Nephron progenitor cell (in vitro differentiated cells): ENCODE measurements at regions not wholly inside any gene's neighbourhood (a gene's known extent, or its start where the extent isn't known, plus 50 kb on each side); places are given as distances from the start of the nearest gene placed in this dataset.

ENCODE experiments used
- DNase-seq: peaks from one replicate; pipeline ENCODE4 v3.0.0; 2021
- H3K27ac Mint-ChIP-seq: 2 replicates; pipeline ENCODE4 v1.8.0; 2021; ENCODE audit warnings: mild to moderate bottlenecking, moderate library complexity, mixed read lengths
- H3K27me3 Mint-ChIP-seq: 2 replicates; pipeline ENCODE4 v1.8.0; 2021; ENCODE audit warnings: mild to moderate bottlenecking, low read depth, mixed read lengths; ENCODE audit not compliant: poor library complexity
- H3K36me3 Mint-ChIP-seq: 2 replicates; pipeline ENCODE4 v1.8.0; 2021; ENCODE audit warnings: low read depth, mixed read lengths
- H3K4me1 Mint-ChIP-seq: 2 replicates; pipeline ENCODE4 v1.8.0; 2021; ENCODE audit warnings: mixed read lengths
- H3K4me3 Mint-ChIP-seq: 2 replicates; pipeline ENCODE4 v1.8.0; 2021; ENCODE audit warnings: mild to moderate bottlenecking, moderate library complexity, mixed read lengths
- H3K9me3 Mint-ChIP-seq: 2 replicates; pipeline ENCODE4 v1.8.0; 2021; ENCODE audit warnings: mild to moderate bottlenecking, moderate library complexity, mixed read lengths
- TF ChIP-seq, protein P1 (sequence below): fragments of 200-600 bp; sonication (generic); IDR thresholded peaks from 2 replicates; pipeline ENCODE4 v1.5.0; 2021; ENCODE audit warnings: antibody characterized with exemption

DNA sequence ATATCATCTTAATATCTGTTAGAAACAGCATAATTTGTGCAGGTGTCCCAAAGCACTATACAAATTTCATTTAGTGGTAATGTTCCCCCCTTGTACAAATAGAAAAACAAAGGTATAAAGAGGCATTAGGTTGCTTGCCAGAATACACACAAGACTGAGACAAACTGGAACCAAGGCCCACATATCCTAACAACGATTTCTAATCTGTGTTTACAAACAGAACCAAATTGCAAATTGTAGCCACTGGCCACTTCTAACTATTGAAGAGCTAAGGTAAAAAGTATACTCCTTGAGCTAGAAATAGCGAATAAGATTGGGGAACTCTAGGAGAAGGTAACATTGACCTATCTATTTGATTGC lies 526.1 kb downstream of the KLF12 start:
- peaks cover 22% of the 10 kb centered on the region for H3K4me1 Mint-ChIP-seq
- TF ChIP-seq, protein P1, sequence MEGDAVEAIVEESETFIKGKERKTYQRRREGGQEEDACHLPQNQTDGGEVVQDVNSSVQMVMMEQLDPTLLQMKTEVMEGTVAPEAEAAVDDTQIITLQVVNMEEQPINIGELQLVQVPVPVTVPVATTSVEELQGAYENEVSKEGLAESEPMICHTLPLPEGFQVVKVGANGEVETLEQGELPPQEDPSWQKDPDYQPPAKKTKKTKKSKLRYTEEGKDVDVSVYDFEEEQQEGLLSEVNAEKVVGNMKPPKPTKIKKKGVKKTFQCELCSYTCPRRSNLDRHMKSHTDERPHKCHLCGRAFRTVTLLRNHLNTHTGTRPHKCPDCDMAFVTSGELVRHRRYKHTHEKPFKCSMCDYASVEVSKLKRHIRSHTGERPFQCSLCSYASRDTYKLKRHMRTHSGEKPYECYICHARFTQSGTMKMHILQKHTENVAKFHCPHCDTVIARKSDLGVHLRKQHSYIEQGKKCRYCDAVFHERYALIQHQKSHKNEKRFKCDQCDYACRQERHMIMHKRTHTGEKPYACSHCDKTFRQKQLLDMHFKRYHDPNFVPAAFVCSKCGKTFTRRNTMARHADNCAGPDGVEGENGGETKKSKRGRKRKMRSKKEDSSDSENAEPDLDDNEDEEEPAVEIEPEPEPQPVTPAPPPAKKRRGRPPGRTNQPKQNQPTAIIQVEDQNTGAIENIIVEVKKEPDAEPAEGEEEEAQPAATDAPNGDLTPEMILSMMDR = no peak
- H3K27ac Mint-ChIP-seq = peak overlapping the region; percentile 68
- no peaks in the 10 kb centered on the region for H3K36me3 Mint-ChIP-seq
- no peaks in the 10 kb centered on the region for H3K27me3 Mint-ChIP-seq
- DNase-seq = no peak
- peaks cover 5% of the 10 kb centered on the region for H3K9me3 Mint-ChIP-seq
- no peak overlapping the region for H3K4me3 Mint-ChIP-seq

- no peak overlapping the region for H3K27ac Mint-ChIP-seq
- no peaks in the 10 kb centered on the region for H3K36me3 Mint-ChIP-seq
- TF ChIP-seq, protein P1 = no peak
- no peak overlapping the region for H3K4me3 Mint-ChIP-seq
- peaks cover 4% of the 10 kb centered on the region for H3K9me3 Mint-ChIP-seq
- peaks cover 22% of the 10 kb centered on the region for H3K4me1 Mint-ChIP-seq
- no peak for DNase-seq
- H3K27me3 Mint-ChIP-seq = no peaks in the 10 kb centered on the region
Measured at GRCh38 chr13:73607489-73608156, 526.6 kb downstream of the KLF12 start.

DNA sequence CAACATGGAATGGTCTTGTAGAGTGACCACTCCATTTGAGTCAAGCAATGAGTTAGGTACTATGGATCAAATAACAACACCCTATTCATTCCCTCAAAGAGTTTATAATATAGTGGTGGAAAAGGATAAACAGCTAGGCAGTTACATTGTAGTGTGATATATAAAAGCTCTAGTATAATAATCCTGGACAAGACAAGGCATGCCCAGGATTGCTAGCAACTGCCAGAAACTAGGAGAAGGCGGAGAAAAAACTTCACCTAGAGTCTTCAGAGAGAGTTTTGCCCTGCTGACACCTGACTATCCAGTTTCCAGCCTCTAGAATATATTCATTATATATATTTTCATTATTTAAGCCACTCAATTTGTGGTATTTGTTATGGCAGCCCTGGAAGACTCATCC lies 530.6 kb downstream of the KLF12 start:
- Mint-ChIP-seq H3K4me3 (no peak overlapping the region), H3K36me3 (no peaks in the 10 kb centered on the region), H3K4me1 (peaks cover 8% of the 10 kb centered on the region), H3K27ac (no peak overlapping the region), H3K9me3 (peaks cover 4% of the 10 kb centered on the region), H3K27me3 (no peaks in the 10 kb centered on the region)
- TF ChIP-seq, protein P1 = no peak
- no peak for DNase-seq

DNA sequence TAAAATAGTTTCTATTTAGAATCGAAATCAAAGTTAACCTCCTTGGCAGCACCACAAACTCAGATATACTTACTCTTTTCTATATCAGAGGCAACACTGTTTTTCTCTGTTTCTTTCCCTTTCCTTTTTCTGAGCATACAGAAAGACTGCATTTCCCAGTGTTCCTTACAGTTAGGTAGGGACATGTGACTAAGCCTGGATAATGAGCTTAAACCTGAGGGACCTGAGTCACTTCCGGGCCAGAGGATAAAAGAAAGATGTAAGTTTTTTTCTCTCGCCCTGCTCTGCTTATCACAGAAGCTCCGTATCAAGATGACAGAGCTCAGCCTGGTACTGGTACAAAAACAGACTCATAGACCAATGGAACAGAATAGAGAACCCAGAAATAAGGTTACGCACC lies 531.9 kb downstream of the KLF12 start:
- H3K9me3 Mint-ChIP-seq = peaks cover 4% of the 10 kb centered on the region
- no peaks in the 10 kb centered on the region for H3K27me3 Mint-ChIP-seq
- TF ChIP-seq, protein P1 = no peak
- no peak overlapping the region for H3K4me3 Mint-ChIP-seq
- no peaks in the 10 kb centered on the region for H3K36me3 Mint-ChIP-seq
- no peak for DNase-seq
- no peaks in the 10 kb centered on the region for H3K4me1 Mint-ChIP-seq
- H3K27ac Mint-ChIP-seq = no peak overlapping the region

- no peak for DNase-seq
- no peaks in the 10 kb centered on the region for H3K36me3 Mint-ChIP-seq
- no peaks in the 10 kb centered on the region for H3K4me1 Mint-ChIP-seq
- no peak overlapping the region for H3K27ac Mint-ChIP-seq
- H3K9me3 Mint-ChIP-seq = peaks cover 4% of the 10 kb centered on the region
- TF ChIP-seq, protein P1 = no peak
- H3K27me3 Mint-ChIP-seq = no peaks in the 10 kb centered on the region
- no peak overlapping the region for H3K4me3 Mint-ChIP-seq
Measured at GRCh38 chr13:73601708-73602107, 532.5 kb downstream of the KLF12 start.
